Astrocyte (in vitro differentiated cells and primary cell): ENCODE measurements at regions not wholly inside any gene's neighbourhood (a gene's known extent, or its start where the extent isn't known, plus 50 kb on each side); places are given as distances from the start of the nearest gene placed in this dataset.

Experiments
- DNase-seq: peaks from one replicate; pipeline ENCODE4 v3.0.0-alpha.2; 2010; ENCODE audit warnings: low read depth
- FAIRE-seq: peaks from 2 replicates; lab custom pipeline; 2011; peaks lifted over from hg19 to GRCh38; lab: Jason Lieb, UNC
- H2AFZ ChIP-seq: 2 replicates; pipeline ENCODE4 v1.6.0; 2012; ENCODE audit warnings: low read depth, low read length, inconsistent platforms
- H3K27ac ChIP-seq: 2 replicates; pipeline ENCODE4 v1.5.1; 2011; ENCODE audit warnings: low read depth, low read length, inconsistent platforms
- H3K27me3 ChIP-seq: 2 replicates; pipeline ENCODE4 v1.6.0; 2011; ENCODE audit warnings: low read length, inconsistent platforms; ENCODE audit not compliant: insufficient read depth
- H3K36me3 ChIP-seq: 2 replicates; pipeline ENCODE4 v1.5.1; 2011; ENCODE audit warnings: low read length, inconsistent platforms; ENCODE audit not compliant: insufficient read depth
- H3K4me1 ChIP-seq: 2 replicates; pipeline ENCODE4 v1.5.1; 2011; ENCODE audit warnings: low read length, inconsistent platforms; ENCODE audit not compliant: insufficient read depth
- H3K4me2 ChIP-seq: 2 replicates; pipeline ENCODE4 v1.6.0; 2012; ENCODE audit warnings: low read length, inconsistent platforms
- H3K4me3 ChIP-seq: 2 replicates; pipeline ENCODE4 v1.5.1; 2011; ENCODE audit warnings: low read depth, mild to moderate bottlenecking, low read length, inconsistent platforms; ENCODE audit not compliant: insufficient read depth
- H3K79me2 ChIP-seq: 2 replicates; pipeline ENCODE4 v1.6.0; 2012; ENCODE audit warnings: mild to moderate bottlenecking, low read length, inconsistent platforms; ENCODE audit not compliant: insufficient read depth
- H3K9ac ChIP-seq: 2 replicates; pipeline ENCODE4 v1.6.0; 2012; ENCODE audit warnings: mild to moderate bottlenecking, low read length, inconsistent platforms
- H3K9me3 ChIP-seq: 2 replicates; pipeline ENCODE4 v1.5.1; 2012; ENCODE audit warnings: low read depth, mild to moderate bottlenecking, low read length, inconsistent platforms; ENCODE audit not compliant: insufficient read depth
- H4K20me1 ChIP-seq: 2 replicates; pipeline ENCODE4 v1.6.0; 2012; ENCODE audit warnings: low read length, inconsistent platforms; ENCODE audit not compliant: insufficient read depth
- H3K27ac Mint-ChIP-seq: one replicate; pipeline ENCODE4 v1.8.0; 2021; ENCODE audit warnings: mild to moderate bottlenecking, mixed read lengths; ENCODE audit not compliant: unreplicated experiment
- H3K27me3 Mint-ChIP-seq: one replicate; pipeline ENCODE4 v1.8.0; 2021; ENCODE audit warnings: low read depth, mixed read lengths; ENCODE audit not compliant: unreplicated experiment
- H3K36me3 Mint-ChIP-seq: one replicate; pipeline ENCODE4 v1.8.0; 2021; ENCODE audit warnings: low read depth, mixed read lengths; ENCODE audit not compliant: unreplicated experiment
- H3K4me1 Mint-ChIP-seq: one replicate; pipeline ENCODE4 v1.8.0; 2021; ENCODE audit warnings: low read depth, mixed read lengths; ENCODE audit not compliant: unreplicated experiment
- H3K4me3 Mint-ChIP-seq: one replicate; pipeline ENCODE4 v1.8.0; 2021; ENCODE audit warnings: mild to moderate bottlenecking, moderate library complexity, mixed read lengths; ENCODE audit not compliant: unreplicated experiment
- H3K9me3 Mint-ChIP-seq: one replicate; pipeline ENCODE4 v1.8.0; 2021; ENCODE audit warnings: mild to moderate bottlenecking, mixed read lengths; ENCODE audit not compliant: unreplicated experiment
- CTCF ChIP-seq: IDR thresholded peaks from 2 replicates; pipeline ENCODE4 v1.5.1; 2011; ENCODE audit warnings: low read depth, mild to moderate bottlenecking, inconsistent platforms, low read length, moderate library complexity; ENCODE audit not compliant: insufficient read depth
- EZH2 ChIP-seq: IDR thresholded peaks from 2 replicates; pipeline ENCODE4 v1.6.1; 2012; ENCODE audit warnings: mild to moderate bottlenecking, low read length, inconsistent platforms; ENCODE audit not compliant: insufficient read depth

GRCh38 chr1:239526391-239526790 lies 140.0 kb downstream of the CHRM3 start:
- no peaks in the 10 kb centered on the region for H3K9me3 ChIP-seq
- H3K4me1 ChIP-seq = no peaks in the 10 kb centered on the region
- H3K27ac ChIP-seq = no peak overlapping the region
- H4K20me1 ChIP-seq = no peaks in the 10 kb centered on the region
- no peak for DNase-seq
- no peak for FAIRE-seq
- Mint-ChIP-seq H3K4me1 (no peaks in the 10 kb centered on the region), H3K4me3 (no peak overlapping the region), H3K27ac (no peak overlapping the region), H3K27me3 (no peaks in the 10 kb centered on the region), H3K36me3 (no peaks in the 10 kb centered on the region), H3K9me3 (peaks cover 3% of the 10 kb centered on the region)
- H3K36me3 ChIP-seq = no peaks in the 10 kb centered on the region
- H2AFZ ChIP-seq = no peak overlapping the region
- no peaks in the 10 kb centered on the region for H3K79me2 ChIP-seq
- H3K4me3 ChIP-seq = no peak overlapping the region
- H3K27me3 ChIP-seq = no peaks in the 10 kb centered on the region
- no peak overlapping the region for H3K4me2 ChIP-seq
- H3K9ac ChIP-seq = no peak overlapping the region
- TF ChIP-seq EZH2 = no peak
- no peak for TF ChIP-seq CTCF

GRCh38 chr1:239527051-239527693 lies 140.8 kb downstream of the CHRM3 start:
- no peaks in the 10 kb centered on the region for H3K79me2 ChIP-seq
- H3K9me3 Mint-ChIP-seq = peaks cover 3% of the 10 kb centered on the region
- H3K27me3 ChIP-seq = no peaks in the 10 kb centered on the region
- H2AFZ ChIP-seq = no peak overlapping the region
- H3K27ac Mint-ChIP-seq = no peak overlapping the region
- H3K9me3 ChIP-seq = no peaks in the 10 kb centered on the region
- no peaks in the 10 kb centered on the region for H3K27me3 Mint-ChIP-seq
- H3K4me3 Mint-ChIP-seq = no peak overlapping the region
- H3K4me1 ChIP-seq = no peaks in the 10 kb centered on the region
- no peak overlapping the region for H3K9ac ChIP-seq
- H3K27ac ChIP-seq = no peak overlapping the region
- TF ChIP-seq EZH2 (no peak), CTCF (no peak)
- no peaks in the 10 kb centered on the region for H4K20me1 ChIP-seq
- no peaks in the 10 kb centered on the region for H3K4me1 Mint-ChIP-seq
- no peak for DNase-seq
- no peaks in the 10 kb centered on the region for H3K36me3 Mint-ChIP-seq
- H3K4me2 ChIP-seq = no peak overlapping the region
- H3K4me3 ChIP-seq = no peak overlapping the region
- no peak for FAIRE-seq
- no peaks in the 10 kb centered on the region for H3K36me3 ChIP-seq

GRCh38 chr1:239536165-239536849 lies 149.9 kb downstream of the CHRM3 start:
- Mint-ChIP-seq H3K27ac (no peak overlapping the region), H3K4me1 (peaks cover 14% of the 10 kb centered on the region), H3K4me3 (no peak overlapping the region), H3K9me3 (no peaks in the 10 kb centered on the region), H3K36me3 (no peaks in the 10 kb centered on the region), H3K27me3 (no peaks in the 10 kb centered on the region)
- Histone ChIP-seq H3K9ac (no peak overlapping the region), H3K4me3 (no peak overlapping the region), H3K4me2 (no peak overlapping the region), H3K36me3 (no peaks in the 10 kb centered on the region), H3K79me2 (no peaks in the 10 kb centered on the region), H4K20me1 (no peaks in the 10 kb centered on the region), H2AFZ (no peak overlapping the region), H3K27me3 (no peaks in the 10 kb centered on the region), H3K4me1 (no peaks in the 10 kb centered on the region), H3K27ac (no peak overlapping the region), H3K9me3 (no peaks in the 10 kb centered on the region)
- DNase-seq (no peak), FAIRE-seq (no peak)
- no peak for TF ChIP-seq EZH2
- no peak for TF ChIP-seq CTCF
